ENCODE measurements at regions not wholly inside any gene's neighbourhood (a gene's known extent, or its start where the extent isn't known, plus 50 kb on each side); places are given as distances from the start of the nearest gene placed in this dataset.
"Not testable (repeated sequence)": the region's sequence is repeated elsewhere in the genome, so short reads cannot be mapped to it uniquely, and the experiment has no call there.

DNA sequence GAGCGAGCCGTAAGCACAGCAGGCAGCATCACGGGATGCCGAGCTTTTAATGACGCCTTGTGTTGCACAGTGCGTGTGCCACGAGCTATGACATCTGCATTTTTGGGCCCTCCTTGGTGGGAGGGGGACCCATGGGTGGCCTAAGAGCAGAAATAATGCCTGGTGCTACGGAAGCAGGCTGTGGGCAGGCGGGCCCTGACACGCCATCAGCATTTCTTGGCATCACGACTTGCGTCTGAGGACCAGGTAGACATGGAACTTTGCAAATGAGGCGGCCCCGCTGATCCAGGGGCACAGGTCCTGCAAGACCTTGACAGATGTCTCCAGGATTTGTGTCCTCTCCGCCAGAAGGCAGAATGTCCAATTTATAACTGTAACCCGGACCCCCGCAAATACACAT, 117.8 kb upstream of the RNF32 start:
- no peaks in the 10 kb centered on the region for H3K36me3 ChIP-seq (ENCODE audit: low read depth)
- 73 to 75% methylated on average over 17 of the region's 17 CpGs for WGBS, 2 experiments (ENCODE audit: low coverage in 1 of 2, low lambda C conversion rate in 2 of 2, missing lambda C conversion rate in 2 of 2)
- DNase-seq = no peak

DNA sequence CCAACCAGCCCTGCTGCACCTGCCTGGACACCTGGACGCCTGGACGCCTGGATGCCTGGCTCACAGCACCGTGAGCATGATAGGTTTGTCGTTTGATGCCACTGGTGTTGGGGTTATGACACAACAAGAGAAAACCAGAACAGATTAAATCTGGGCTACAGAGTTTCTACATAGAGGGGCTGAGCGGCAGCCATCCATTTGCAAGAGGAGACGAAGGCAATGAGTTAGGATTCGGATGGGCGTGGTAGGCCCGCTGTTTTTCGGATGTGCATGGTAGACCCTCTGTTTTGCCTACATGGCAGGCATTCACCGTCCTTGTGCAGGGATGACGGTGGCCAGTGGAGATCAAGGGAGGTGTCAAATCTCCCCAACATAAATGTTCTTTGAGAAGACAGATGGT, 121.5 kb upstream of the RNF32 start:
- TF ChIP-seq EZH2phosphoT487 (IDR thresholded peaks at IDR 0.05; ENCODE audit: insufficient read depth, low read depth) (no peak), EZH2 (IDR thresholded peaks at IDR 0.05; ENCODE audit: insufficient read depth, poor library complexity, severe bottlenecking) (no peak)
- H3K27me3 ChIP-seq (replicated peaks; ENCODE audit: insufficient read depth) = no peaks in the 10 kb centered on the region
- no peaks in the 10 kb centered on the region for H4K20me1 ChIP-seq (ENCODE audit: insufficient read depth)
- no peak overlapping the region for H2AFZ ChIP-seq
- DNase-seq = no peak
- no peaks in the 10 kb centered on the region for H3K4me1 ChIP-seq (ENCODE audit: insufficient read depth)
- no peak overlapping the region for H3K4me2 ChIP-seq (ENCODE audit: unreplicated experiment)
- no peaks in the 10 kb centered on the region for H3K79me2 ChIP-seq (ENCODE audit: insufficient read depth)
- 50 to 69% methylated on average over 10 to 12 of the region's 12 CpGs for WGBS, 2 experiments (ENCODE audit: low coverage in 1 of 2, low lambda C conversion rate in 2 of 2, missing lambda C conversion rate in 2 of 2)
- no peak overlapping the region for H3K9ac ChIP-seq
- H3K9me3 ChIP-seq (ENCODE audit: low read depth) = no peaks in the 10 kb centered on the region
- no peaks in the 10 kb centered on the region for H3K9me2 ChIP-seq (ENCODE audit: insufficient read depth)
- no peaks in the 10 kb centered on the region for H3K36me3 ChIP-seq (ENCODE audit: low read depth)
- no peak overlapping the region for H3K27ac ChIP-seq
- in situ Hi-C loops (cut with MboI) = no loop called here
- no peak overlapping the region for H3K4me3 ChIP-seq
- H3F3A ChIP-seq (ENCODE audit: insufficient read depth) = no peaks in the 10 kb centered on the region

More for the DNA sequence above, 117.8 kb upstream of the RNF32 start:
- Histone ChIP-seq H3K4me1 (ENCODE audit: insufficient read depth) (no peaks in the 10 kb centered on the region), H3K79me2 (ENCODE audit: insufficient read depth) (no peaks in the 10 kb centered on the region), H3F3A (ENCODE audit: insufficient read depth) (no peaks in the 10 kb centered on the region), H3K9me2 (ENCODE audit: insufficient read depth) (no peaks in the 10 kb centered on the region), H3K4me3 (no peak overlapping the region), H3K9ac (no peak overlapping the region), H3K9me3 (ENCODE audit: low read depth) (no peaks in the 10 kb centered on the region), H3K27ac (no peak overlapping the region), H2AFZ (no peak overlapping the region), H3K4me2 (ENCODE audit: unreplicated experiment) (no peak overlapping the region), H3K27me3 (replicated peaks; ENCODE audit: insufficient read depth) (no peaks in the 10 kb centered on the region), H4K20me1 (ENCODE audit: insufficient read depth) (no peaks in the 10 kb centered on the region)
- TF ChIP-seq EZH2 (IDR thresholded peaks at IDR 0.05; ENCODE audit: insufficient read depth, poor library complexity, severe bottlenecking) = no peak
- TF ChIP-seq EZH2phosphoT487 (IDR thresholded peaks at IDR 0.05; ENCODE audit: insufficient read depth, low read depth) = no peak
- in situ Hi-C loops (cut with MboI) = no loop called here

DNA sequence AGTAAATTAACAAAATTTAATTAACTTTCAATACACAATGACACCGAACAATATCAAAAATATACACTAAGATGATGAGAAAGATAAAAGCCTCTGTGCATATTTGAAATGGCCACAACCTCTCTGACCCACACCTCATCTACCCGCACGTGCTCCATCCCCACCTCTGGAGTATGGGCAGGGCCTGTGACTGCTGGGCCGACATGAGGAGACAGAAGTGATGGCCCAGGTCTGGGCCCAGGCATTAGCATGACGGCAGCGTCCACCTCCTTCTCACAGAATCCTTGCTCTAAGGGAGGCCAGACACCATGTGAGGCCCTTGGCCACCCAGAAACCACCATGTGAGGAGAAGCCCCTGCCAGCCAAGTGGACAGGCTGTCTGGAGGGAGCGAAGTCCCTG, 122.1 kb upstream of the RNF32 start:
- TF ChIP-seq EZH2 (IDR thresholded peaks at IDR 0.05; ENCODE audit: insufficient read depth, poor library complexity, severe bottlenecking) (no peak), EZH2phosphoT487 (IDR thresholded peaks at IDR 0.05; ENCODE audit: insufficient read depth, low read depth) (no peak)
- H3K9me2 ChIP-seq (ENCODE audit: insufficient read depth) = no peaks in the 10 kb centered on the region
- no peaks in the 10 kb centered on the region for H3K27me3 ChIP-seq (replicated peaks; ENCODE audit: insufficient read depth)
- in situ Hi-C loops (cut with MboI) = no loop called here
- no peaks in the 10 kb centered on the region for H3K4me1 ChIP-seq (ENCODE audit: insufficient read depth)
- H2AFZ ChIP-seq = no peak overlapping the region
- no peak overlapping the region for H3K9ac ChIP-seq
- H3K79me2 ChIP-seq (ENCODE audit: insufficient read depth) = no peaks in the 10 kb centered on the region
- H3K36me3 ChIP-seq (ENCODE audit: low read depth) = no peaks in the 10 kb centered on the region
- H3K4me2 ChIP-seq (ENCODE audit: unreplicated experiment) = no peak overlapping the region
- no peak overlapping the region for H3K27ac ChIP-seq
- no peak for DNase-seq
- H3K9me3 ChIP-seq (ENCODE audit: low read depth) = no peaks in the 10 kb centered on the region
- 33 to 44% methylated on average over 7 of the region's 7 CpGs for WGBS, 2 experiments (ENCODE audit: low coverage in 1 of 2, low lambda C conversion rate in 2 of 2, missing lambda C conversion rate in 2 of 2)
- H3K4me3 ChIP-seq = no peak overlapping the region
- no peaks in the 10 kb centered on the region for H3F3A ChIP-seq (ENCODE audit: insufficient read depth)
- H4K20me1 ChIP-seq (ENCODE audit: insufficient read depth) = no peaks in the 10 kb centered on the region

DNA sequence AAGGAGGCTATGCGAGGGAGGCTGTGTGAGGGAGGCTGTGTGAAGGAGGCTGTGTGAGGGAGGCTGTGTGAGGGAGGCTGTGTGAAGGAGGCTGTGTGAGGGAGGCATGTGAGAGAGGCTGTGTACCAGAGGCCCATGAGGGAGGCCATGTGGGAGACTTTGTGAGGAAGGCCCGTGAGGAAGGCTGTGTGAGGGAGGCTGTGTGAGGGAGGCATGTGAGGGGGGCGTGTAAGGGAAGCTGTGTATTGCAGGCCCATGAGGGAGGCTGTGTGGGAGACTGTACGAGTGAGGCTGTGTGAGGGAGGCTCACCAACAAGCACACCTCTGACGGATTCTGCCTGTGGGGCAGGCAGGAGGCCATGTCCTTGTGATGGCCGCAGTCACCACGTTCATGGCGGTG, 122.7 kb upstream of the RNF32 start:
- in situ Hi-C loops (cut with MboI); H3K36me3 ChIP-seq (ENCODE audit: low read depth): not testable (repeated sequence)
- WGBS, 2 experiments (ENCODE audit: low coverage in 1 of 2, low lambda C conversion rate in 2 of 2, missing lambda C conversion rate in 2 of 2) = 11 to 34% methylated on average over 6 to 7 of the region's 8 CpGs

DNA sequence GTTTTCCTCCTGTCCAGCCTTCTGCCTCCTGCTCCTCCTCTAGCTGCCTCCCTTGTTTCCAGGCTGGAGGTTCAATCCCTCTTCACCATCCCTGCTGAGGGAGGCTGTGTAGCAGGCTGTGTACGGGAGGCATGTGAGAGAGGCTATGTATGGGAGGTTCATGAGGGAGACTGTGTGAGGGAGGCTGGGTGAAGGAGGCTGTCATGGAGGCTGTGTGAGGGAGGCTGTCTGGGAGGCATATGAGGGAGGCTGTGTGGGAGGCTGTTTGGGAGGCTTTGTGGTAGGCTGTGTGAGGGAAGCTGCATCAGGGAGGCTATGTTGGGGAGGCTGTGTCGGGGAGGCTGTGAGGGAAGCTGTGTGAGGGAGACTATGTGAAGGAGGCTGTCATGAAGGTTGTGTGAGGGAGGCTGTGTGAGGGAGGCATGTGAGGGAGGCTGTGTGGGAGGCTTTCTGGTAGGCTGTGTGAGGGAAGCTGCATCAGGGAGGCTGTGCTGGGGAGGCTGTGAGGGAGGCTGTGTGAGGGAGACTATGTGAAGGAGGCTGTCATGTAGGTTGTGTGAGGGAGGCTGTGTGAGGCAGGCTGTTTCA, 123.7 kb upstream of the RNF32 start:
- Histone ChIP-seq H3K9me2 (ENCODE audit: insufficient read depth) (no peaks in the 10 kb centered on the region), H3K36me3 (ENCODE audit: low read depth) (no peaks in the 10 kb centered on the region), H3K27ac (no peak overlapping the region), H3K9ac (no peak overlapping the region), H3K4me3 (no peak overlapping the region), H3K9me3 (ENCODE audit: low read depth) (no peaks in the 10 kb centered on the region), H2AFZ (no peak overlapping the region), H3K79me2 (ENCODE audit: insufficient read depth) (no peaks in the 10 kb centered on the region), H3K4me1 (ENCODE audit: insufficient read depth) (no peaks in the 10 kb centered on the region), H3K27me3 (replicated peaks; ENCODE audit: insufficient read depth) (no peaks in the 10 kb centered on the region), H4K20me1 (ENCODE audit: insufficient read depth) (no peaks in the 10 kb centered on the region), H3F3A (ENCODE audit: insufficient read depth) (no peaks in the 10 kb centered on the region), H3K4me2 (ENCODE audit: unreplicated experiment) (no peak overlapping the region)
- in situ Hi-C loops (cut with MboI) = no loop called here
- WGBS, 2 experiments (ENCODE audit: low coverage in 1 of 2, low lambda C conversion rate in 2 of 2, missing lambda C conversion rate in 2 of 2) = 35 to 43% methylated on average over 1 to 2 of the region's 2 CpGs
- DNase-seq = no peak
- TF ChIP-seq EZH2phosphoT487 (IDR thresholded peaks at IDR 0.05; ENCODE audit: insufficient read depth, low read depth) = no peak
- TF ChIP-seq EZH2 (IDR thresholded peaks at IDR 0.05; ENCODE audit: insufficient read depth, poor library complexity, severe bottlenecking) = no peak

More for the DNA sequence above, 122.7 kb upstream of the RNF32 start:
- H3K4me1 ChIP-seq (ENCODE audit: insufficient read depth); H3K9me3 ChIP-seq (ENCODE audit: low read depth); H3K9ac ChIP-seq; DNase-seq; H4K20me1 ChIP-seq (ENCODE audit: insufficient read depth); H3K4me3 ChIP-seq; H3F3A ChIP-seq (ENCODE audit: insufficient read depth); H3K79me2 ChIP-seq (ENCODE audit: insufficient read depth); H3K27me3 ChIP-seq (replicated peaks; ENCODE audit: insufficient read depth); H3K4me2 ChIP-seq (ENCODE audit: unreplicated experiment); H3K27ac ChIP-seq; H3K9me2 ChIP-seq (ENCODE audit: insufficient read depth); H2AFZ ChIP-seq: not testable (repeated sequence)

Data from GM23248 (cell line).